Vagina (tissue), 2 donors: ENCODE measurements at regions not wholly inside any gene's neighbourhood (a gene's known extent, or its start where the extent isn't known, plus 50 kb on each side); places are given as distances from the start of the nearest gene placed in this dataset.

Experiments used
- DNase-seq, 2 donors: peaks; one replicate each; pipeline ENCODE4 v3.0.0-alpha.2; 2017; ENCODE audit errors: extremely low spot score in 2 of 2
- H3K27ac ChIP-seq: fragments of 200-600 bp; sonication (generic); one replicate; pipeline ENCODE4 v1.5.1; 2019
- H3K27me3 ChIP-seq: fragments of 200-600 bp; sonication (generic); one replicate; pipeline ENCODE4 v1.5.1; 2019
- H3K36me3 ChIP-seq, 2 donors: fragments of 200-600 bp; sonication (generic); one replicate each; pipeline ENCODE4 v1.5.1; 2017 to 2019
- H3K4me1 ChIP-seq: fragments of 200-600 bp; sonication (generic); one replicate; pipeline ENCODE4 v1.5.1; 2019
- H3K4me3 ChIP-seq, 2 donors: fragments of 200-600 bp; sonication (generic); 1 replicate in 1 of 2; 2 replicates in 1 of 2; pipeline ENCODE4 v1.5.1; 2016 to 2019
- H3K9me3 ChIP-seq: fragments of 200-600 bp; sonication (generic); one replicate; pipeline ENCODE4 v1.5.1; 2019
- POLR2A ChIP-seq, 2 donors: fragments of 450-650 bp; IDR thresholded peaks; one replicate each; pipeline ENCODE4 v1.6.1; 2017; ENCODE audit warnings: antibody characterized with exemption in 2 of 2, mild to moderate bottlenecking in 2 of 2, moderate library complexity in 2 of 2
- POLR2AphosphoS5 ChIP-seq, 2 donors: sonication (generic); formaldehyde crosslinking; IDR thresholded peaks; one replicate each; pipeline ENCODE4 v1.9.0; 2017; ENCODE audit warnings: antibody characterized with exemption in 2 of 2, mild to moderate bottlenecking in 2 of 2, low read depth in 1 of 2; ENCODE audit not compliant: insufficient read depth in 1 of 2
- intact Hi-C: fragments of 100-400 bp; cut with DNase I; formaldehyde crosslinking; loops from one replicate; pipeline ENCODE4 v1.15.1; 2023
- TF ChIP-seq, protein P1 (sequence below), 3 experiments: fragments of 450-650 bp in 2 of 3; fragments of 200-600 bp in 1 of 3; sonication (generic) in 1 of 3; IDR thresholded peaks; one replicate each; pipeline ENCODE4 v1.5.1; 2017 to 2019; ENCODE audit warnings: antibody characterized with exemption in 3 of 3, mild to moderate bottlenecking in 2 of 3, moderate library complexity in 2 of 3

DNA sequence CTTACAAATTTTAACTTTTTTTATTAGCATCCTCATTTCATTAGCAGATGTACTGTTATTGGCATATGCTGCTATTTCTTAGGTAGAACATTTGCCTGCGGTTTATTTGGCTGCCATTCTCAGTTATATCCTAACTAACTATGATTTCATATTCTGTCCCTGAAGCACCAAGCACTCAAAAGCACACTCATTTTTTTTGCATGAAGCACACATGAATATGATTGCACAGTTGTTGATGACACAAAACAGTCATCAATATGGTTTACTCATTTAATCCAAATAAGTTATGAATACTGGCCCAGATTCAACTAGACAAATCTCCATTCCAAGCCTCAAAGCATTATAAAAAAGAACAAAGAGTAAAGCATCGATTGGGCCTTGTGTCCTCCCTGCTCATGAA is 129.4 kb upstream of the CNTNAP5 start:
- intact Hi-C loops, result no loop called here

DNA sequence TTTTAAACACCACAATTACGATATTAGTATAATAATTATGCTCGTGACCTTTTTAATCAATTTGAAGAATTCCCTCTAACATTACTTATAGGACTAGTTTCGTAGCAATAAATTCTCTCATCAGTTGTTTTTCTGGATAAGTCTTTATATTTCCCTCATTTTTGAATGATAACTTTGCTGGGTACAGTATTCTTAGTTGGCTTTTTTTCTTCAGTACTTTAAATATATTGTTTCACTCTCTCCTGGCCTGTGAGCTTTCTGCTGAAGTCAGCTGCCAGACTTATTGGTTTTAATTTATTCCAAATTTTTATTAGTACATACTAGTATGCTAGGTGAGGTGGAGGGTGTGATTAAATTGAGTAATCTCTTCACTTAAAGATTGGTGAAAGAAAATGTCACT is 123.8 kb upstream of the CNTNAP5 start:
- no peak for TF ChIP-seq POLR2A (IDR thresholded peaks at IDR 0.05)
- no peak for TF ChIP-seq POLR2AphosphoS5 (IDR thresholded peaks at IDR 0.05; ENCODE audit: insufficient read depth in 1 of 2, low read depth in 1 of 2)
- TF ChIP-seq, protein P1, sequence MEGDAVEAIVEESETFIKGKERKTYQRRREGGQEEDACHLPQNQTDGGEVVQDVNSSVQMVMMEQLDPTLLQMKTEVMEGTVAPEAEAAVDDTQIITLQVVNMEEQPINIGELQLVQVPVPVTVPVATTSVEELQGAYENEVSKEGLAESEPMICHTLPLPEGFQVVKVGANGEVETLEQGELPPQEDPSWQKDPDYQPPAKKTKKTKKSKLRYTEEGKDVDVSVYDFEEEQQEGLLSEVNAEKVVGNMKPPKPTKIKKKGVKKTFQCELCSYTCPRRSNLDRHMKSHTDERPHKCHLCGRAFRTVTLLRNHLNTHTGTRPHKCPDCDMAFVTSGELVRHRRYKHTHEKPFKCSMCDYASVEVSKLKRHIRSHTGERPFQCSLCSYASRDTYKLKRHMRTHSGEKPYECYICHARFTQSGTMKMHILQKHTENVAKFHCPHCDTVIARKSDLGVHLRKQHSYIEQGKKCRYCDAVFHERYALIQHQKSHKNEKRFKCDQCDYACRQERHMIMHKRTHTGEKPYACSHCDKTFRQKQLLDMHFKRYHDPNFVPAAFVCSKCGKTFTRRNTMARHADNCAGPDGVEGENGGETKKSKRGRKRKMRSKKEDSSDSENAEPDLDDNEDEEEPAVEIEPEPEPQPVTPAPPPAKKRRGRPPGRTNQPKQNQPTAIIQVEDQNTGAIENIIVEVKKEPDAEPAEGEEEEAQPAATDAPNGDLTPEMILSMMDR (IDR thresholded peaks at IDR 0.05), result no peak
- Histone ChIP-seq H3K36me3 (no peaks in the 10 kb centered on the region), H3K9me3 (no peaks in the 10 kb centered on the region), H3K27ac (no peak overlapping the region), H3K4me3 (no peak overlapping the region), H3K27me3 (no peaks in the 10 kb centered on the region), H3K4me1 (no peaks in the 10 kb centered on the region)
- no peak for DNase-seq
- intact Hi-C loops, result no loop called here

More for the DNA sequence above, 129.4 kb upstream of the CNTNAP5 start:
- no peak for DNase-seq
- Histone ChIP-seq H3K27ac (no peak overlapping the region), H3K4me3 (no peak overlapping the region), H3K27me3 (no peaks in the 10 kb centered on the region), H3K36me3 (no peaks in the 10 kb centered on the region), H3K4me1 (no peaks in the 10 kb centered on the region), H3K9me3 (no peaks in the 10 kb centered on the region)
- TF ChIP-seq, protein P1 (IDR thresholded peaks at IDR 0.05), result no peak
- TF ChIP-seq POLR2A (IDR thresholded peaks at IDR 0.05) (no peak), POLR2AphosphoS5 (IDR thresholded peaks at IDR 0.05; ENCODE audit: insufficient read depth in 1 of 2, low read depth in 1 of 2) (no peak)

DNA sequence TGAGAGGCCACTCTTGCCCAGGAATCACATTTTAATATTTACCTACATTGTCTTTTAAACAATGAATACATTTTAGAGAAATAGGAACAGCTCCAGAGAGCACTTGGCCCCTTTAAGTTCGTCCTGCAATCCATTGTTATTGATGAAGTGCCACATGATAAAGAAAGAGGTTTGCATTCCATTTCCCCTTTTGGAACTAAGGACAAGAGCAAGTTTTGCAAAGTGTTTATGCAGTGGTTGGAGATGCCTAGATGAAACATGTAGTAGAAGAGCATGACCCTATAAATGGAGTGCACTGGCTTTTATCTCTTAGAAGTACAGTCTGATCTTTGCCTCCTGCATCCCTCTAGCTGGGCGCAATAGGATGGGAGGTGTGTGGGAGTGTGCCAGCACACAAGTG is 118.7 kb upstream of the CNTNAP5 start:
- no peaks in the 10 kb centered on the region for H3K9me3 ChIP-seq
- H3K27ac ChIP-seq, result no peak overlapping the region
- H3K4me1 ChIP-seq, result no peaks in the 10 kb centered on the region
- no peak for DNase-seq
- TF ChIP-seq POLR2AphosphoS5 (IDR thresholded peaks at IDR 0.05; ENCODE audit: insufficient read depth in 1 of 2, low read depth in 1 of 2), result no peak
- no peak for TF ChIP-seq POLR2A (IDR thresholded peaks at IDR 0.05)
- TF ChIP-seq, protein P1 (IDR thresholded peaks at IDR 0.05), result no peak
- H3K27me3 ChIP-seq, result no peaks in the 10 kb centered on the region
- no peak overlapping the region for H3K4me3 ChIP-seq
- intact Hi-C loops, result no loop called here
- no peaks in the 10 kb centered on the region for H3K36me3 ChIP-seq

DNA sequence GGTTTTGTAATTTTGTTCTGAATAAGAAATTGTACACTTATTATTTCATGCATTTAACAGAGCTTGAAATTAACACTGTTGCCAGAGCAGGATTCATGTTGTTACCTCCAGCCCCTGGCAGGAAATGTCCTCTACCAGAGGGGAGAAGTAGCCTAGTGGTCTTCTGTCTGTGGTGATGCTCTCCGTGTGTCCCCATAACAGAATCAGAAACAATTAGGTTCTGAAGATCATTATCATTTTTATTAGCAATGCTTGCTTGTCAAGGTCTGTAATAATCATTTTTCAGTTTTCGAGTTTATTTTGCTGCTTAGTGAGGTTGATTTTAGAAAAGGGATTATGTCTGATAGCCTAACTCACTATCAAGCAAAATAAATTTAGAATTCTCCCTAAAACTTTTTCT is 116.6 kb upstream of the CNTNAP5 start:
- H3K4me1 ChIP-seq, result no peaks in the 10 kb centered on the region
- no peaks in the 10 kb centered on the region for H3K9me3 ChIP-seq
- TF ChIP-seq, protein P1 (IDR thresholded peaks at IDR 0.05), result no peak
- no peak overlapping the region for H3K4me3 ChIP-seq
- H3K36me3 ChIP-seq, result no peaks in the 10 kb centered on the region
- no peak for DNase-seq
- intact Hi-C loops, result no loop called here
- H3K27ac ChIP-seq, result no peak overlapping the region
- H3K27me3 ChIP-seq, result no peaks in the 10 kb centered on the region

DNA sequence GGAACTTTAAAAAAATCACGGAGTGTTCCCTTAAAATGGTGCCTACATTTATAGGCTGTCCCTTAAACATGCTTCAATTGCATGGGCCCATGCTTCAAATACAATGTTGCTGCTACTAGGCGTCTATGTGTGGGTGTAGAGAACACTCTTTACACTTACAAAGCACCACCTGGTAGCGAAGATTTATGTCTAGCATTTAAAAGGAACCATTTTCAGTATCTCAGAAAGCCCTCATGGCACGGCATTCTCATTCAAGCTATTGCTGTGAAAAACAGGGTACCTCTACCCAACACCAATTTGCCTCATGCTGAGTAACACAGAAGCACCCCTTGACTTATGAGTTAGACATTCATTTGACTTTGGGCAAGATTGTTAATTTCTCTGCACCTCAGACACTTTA is 112.9 kb upstream of the CNTNAP5 start:
- H3K4me3 ChIP-seq, result no peak overlapping the region
- H3K27me3 ChIP-seq, result no peaks in the 10 kb centered on the region
- no peaks in the 10 kb centered on the region for H3K4me1 ChIP-seq
- TF ChIP-seq, protein P1 (IDR thresholded peaks at IDR 0.05), result no peak
- TF ChIP-seq POLR2A (IDR thresholded peaks at IDR 0.05), result no peak
- TF ChIP-seq POLR2AphosphoS5 (IDR thresholded peaks at IDR 0.05; ENCODE audit: insufficient read depth in 1 of 2, low read depth in 1 of 2), result no peak
- H3K9me3 ChIP-seq, result no peaks in the 10 kb centered on the region
- DNase-seq, result no peak
- no peak overlapping the region for H3K27ac ChIP-seq
- intact Hi-C loops, result no loop called here
- H3K36me3 ChIP-seq, result no peaks in the 10 kb centered on the region
